ENCODE measurements at regions not wholly inside any gene's neighbourhood (a gene's known extent, or its start where the extent isn't known, plus 50 kb on each side); places are given as distances from the start of the nearest gene placed in this dataset.

- H3K4me3 ChIP-seq (replicated peaks in 1 of 3; ENCODE audit: insufficient read depth in 1 of 3, low read depth in 1 of 3, low read length in 3 of 3): no peak overlapping the region
- FAIRE-seq: no peak
- H3K79me2 ChIP-seq (ENCODE audit: control insufficient read depth, insufficient read depth, low read length): no peaks in the 10 kb centered on the region
- dilution Hi-C loops (cut with MboI; ENCODE audit: extremely low pct_ligation_motif_present, low sequenced_read_pairs) (no loop called here), intact Hi-C loops (cut with micrococcal nuclease) (no loop called here)
- TF ChIP-seq, protein P1, sequence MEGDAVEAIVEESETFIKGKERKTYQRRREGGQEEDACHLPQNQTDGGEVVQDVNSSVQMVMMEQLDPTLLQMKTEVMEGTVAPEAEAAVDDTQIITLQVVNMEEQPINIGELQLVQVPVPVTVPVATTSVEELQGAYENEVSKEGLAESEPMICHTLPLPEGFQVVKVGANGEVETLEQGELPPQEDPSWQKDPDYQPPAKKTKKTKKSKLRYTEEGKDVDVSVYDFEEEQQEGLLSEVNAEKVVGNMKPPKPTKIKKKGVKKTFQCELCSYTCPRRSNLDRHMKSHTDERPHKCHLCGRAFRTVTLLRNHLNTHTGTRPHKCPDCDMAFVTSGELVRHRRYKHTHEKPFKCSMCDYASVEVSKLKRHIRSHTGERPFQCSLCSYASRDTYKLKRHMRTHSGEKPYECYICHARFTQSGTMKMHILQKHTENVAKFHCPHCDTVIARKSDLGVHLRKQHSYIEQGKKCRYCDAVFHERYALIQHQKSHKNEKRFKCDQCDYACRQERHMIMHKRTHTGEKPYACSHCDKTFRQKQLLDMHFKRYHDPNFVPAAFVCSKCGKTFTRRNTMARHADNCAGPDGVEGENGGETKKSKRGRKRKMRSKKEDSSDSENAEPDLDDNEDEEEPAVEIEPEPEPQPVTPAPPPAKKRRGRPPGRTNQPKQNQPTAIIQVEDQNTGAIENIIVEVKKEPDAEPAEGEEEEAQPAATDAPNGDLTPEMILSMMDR (IDR thresholded peaks at IDR 0.05; ENCODE audit: extremely low read depth in 1 of 2, insufficient read depth in 1 of 2, low read depth in 1 of 2, low read length in 2 of 2): no peak
- no peak for TF ChIP-seq POLR2A (IDR thresholded peaks at IDR 0.05; ENCODE audit: low read depth, low read length)
- TF ChIP-seq FOS (IDR thresholded peaks at IDR 0.05; ENCODE audit: borderline replicate concordance, insufficient read depth, low read length): no peak
- TF ChIP-seq GATA2 (IDR thresholded peaks at IDR 0.05; ENCODE audit: insufficient read depth, insufficient read length, low read depth, low read length): no peak
- H3K36me3 ChIP-seq (ENCODE audit: control insufficient read depth in 2 of 2, extremely low read depth in 1 of 2, insufficient read depth in 2 of 2, low read length in 2 of 2): no peaks in the 10 kb centered on the region
- H3K27me3 ChIP-seq (ENCODE audit: control insufficient read depth in 2 of 2, insufficient read depth in 2 of 2, low read length in 2 of 2): no peaks in the 10 kb centered on the region
- H3K9me1 ChIP-seq (replicated peaks; ENCODE audit: control insufficient read depth, extremely low read depth, insufficient read depth, low read length): no peaks in the 10 kb centered on the region
- POLR2A ChIA-PET: no interaction called here
- CTCF ChIA-PET: interaction anchor here (1.4 kb wide), 2 partner anchors 10 to 16 kb away, joined by 3 read pairs; no protein-coding TSS in a partner anchor
- no peaks in the 10 kb centered on the region for H3K9me3 ChIP-seq (replicated peaks; ENCODE audit: control insufficient read depth, insufficient read depth, low read length)
- no peak overlapping the region for H3K4me2 ChIP-seq (ENCODE audit: insufficient read depth, low read length)
- H3K9ac ChIP-seq (replicated peaks; ENCODE audit: extremely low read depth, insufficient read depth, low read length): no peak overlapping the region
- no peak overlapping the region for H2AFZ ChIP-seq (ENCODE audit: low read depth, low read length)
- BruUV-seq (replicated peaks): no TSS peak
- no peak overlapping the region for H3K27ac ChIP-seq (ENCODE audit: insufficient read depth, low read depth, low read length)
- no peaks in the 10 kb centered on the region for H3K4me1 ChIP-seq (ENCODE audit: control insufficient read depth, extremely low read depth, insufficient read depth, low read length)
- no peaks in the 10 kb centered on the region for H4K20me1 ChIP-seq (replicated peaks; ENCODE audit: control insufficient read depth, extremely low read depth, insufficient read depth, low read length)
- DNase-seq (ENCODE audit: low read depth, low spot score): no peak
Observed at GRCh38 chr5:96219580-96220281, 213.3 kb downstream of the PCSK1 start.

DNA sequence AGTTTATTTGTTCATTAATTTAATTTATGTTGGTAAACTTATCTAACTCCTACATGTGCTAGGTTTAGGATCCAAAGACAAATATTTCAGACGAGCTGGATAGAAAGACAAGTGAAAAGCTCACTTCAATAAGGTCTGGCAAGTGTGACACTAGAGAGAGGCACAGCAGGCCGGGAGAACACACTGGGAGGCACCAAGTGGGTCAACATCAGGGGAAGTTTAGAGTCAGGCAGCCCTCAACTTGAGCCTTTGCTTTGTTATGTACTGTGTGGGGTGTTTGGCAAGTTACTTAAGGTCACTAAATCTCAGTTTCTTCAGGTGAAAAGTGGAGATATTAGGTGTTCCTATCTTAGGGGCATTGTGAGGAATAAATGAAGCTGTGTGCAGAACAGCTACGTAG is 214.4 kb downstream of the PCSK1 start:
- ChIA-PET POLR2A (no interaction called here), CTCF (interaction anchor here (0.6 kb wide), 1 partner anchor 9 kb away, joined by 3 read pairs; no protein-coding TSS in a partner anchor)
- intact Hi-C loops (cut with micrococcal nuclease) (no loop called here), dilution Hi-C loops (cut with MboI; ENCODE audit: extremely low pct_ligation_motif_present, low sequenced_read_pairs) (no loop called here)
- Histone ChIP-seq H3K4me1 (ENCODE audit: control insufficient read depth, extremely low read depth, insufficient read depth, low read length) (no peaks in the 10 kb centered on the region), H3K9me1 (replicated peaks; ENCODE audit: control insufficient read depth, extremely low read depth, insufficient read depth, low read length) (no peaks in the 10 kb centered on the region), H3K27me3 (ENCODE audit: control insufficient read depth in 2 of 2, insufficient read depth in 2 of 2, low read length in 2 of 2) (no peaks in the 10 kb centered on the region), H3K4me2 (ENCODE audit: insufficient read depth, low read length) (no peak overlapping the region), H3K9ac (replicated peaks; ENCODE audit: extremely low read depth, insufficient read depth, low read length) (no peak overlapping the region), H3K79me2 (ENCODE audit: control insufficient read depth, insufficient read depth, low read length) (no peaks in the 10 kb centered on the region), H3K27ac (ENCODE audit: insufficient read depth, low read depth, low read length) (no peak overlapping the region), H2AFZ (ENCODE audit: low read depth, low read length) (no peak overlapping the region), H3K4me3 (replicated peaks in 1 of 3; ENCODE audit: insufficient read depth in 1 of 3, low read depth in 1 of 3, low read length in 3 of 3) (no peak overlapping the region), H3K36me3 (ENCODE audit: control insufficient read depth in 2 of 2, extremely low read depth in 1 of 2, insufficient read depth in 2 of 2, low read length in 2 of 2) (no peaks in the 10 kb centered on the region), H3K9me3 (replicated peaks; ENCODE audit: control insufficient read depth, insufficient read depth, low read length) (no peaks in the 10 kb centered on the region), H4K20me1 (replicated peaks; ENCODE audit: control insufficient read depth, extremely low read depth, insufficient read depth, low read length) (no peaks in the 10 kb centered on the region)
- FAIRE-seq (no peak), DNase-seq (ENCODE audit: low read depth, low spot score) (no peak)
- TF ChIP-seq GATA2 (IDR thresholded peaks at IDR 0.05; ENCODE audit: insufficient read depth, insufficient read length, low read depth, low read length) (no peak), EZH2 (IDR thresholded peaks at IDR 0.05; ENCODE audit: borderline replicate concordance, low read depth, low read length, severe bottlenecking) (no peak), POLR2A (IDR thresholded peaks at IDR 0.05; ENCODE audit: low read depth, low read length) (no peak)
- BruUV-seq (replicated peaks): no TSS peak
